ENCODE measurements at regions not wholly inside any gene's neighbourhood (a gene's known extent, or its start where the extent isn't known, plus 50 kb on each side); places are given as distances from the start of the nearest gene placed in this dataset.

DNA sequence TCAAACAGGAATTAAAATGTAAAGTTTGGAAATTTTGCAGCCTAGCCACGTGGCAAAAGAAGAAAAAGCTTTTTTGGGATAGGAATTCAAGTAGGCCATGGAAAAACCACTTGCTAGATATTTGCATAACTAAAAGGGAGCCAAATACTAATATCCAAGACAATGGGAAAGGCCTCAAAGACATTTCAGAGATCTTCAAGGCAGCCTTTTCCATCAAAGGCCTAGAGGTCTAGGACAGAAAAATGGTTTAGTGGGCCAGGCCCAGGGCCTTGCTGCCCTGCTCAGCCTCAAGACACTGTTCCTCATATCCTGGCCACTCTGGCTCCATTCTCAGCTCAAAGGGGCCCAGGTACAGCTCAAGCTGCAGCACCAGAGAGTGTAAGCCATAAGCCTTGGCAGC is 265.9 kb upstream of the RPS23 start:
- TF ChIP-seq CTCF (IDR thresholded peaks at IDR 0.05) (no peak), POLR2A (IDR thresholded peaks at IDR 0.05) (no peak)

Data from uterus (tissue), 2 donors.